ENCODE measurements at regions not wholly inside any gene's neighbourhood (a gene's known extent, or its start where the extent isn't known, plus 50 kb on each side); places are given as distances from the start of the nearest gene placed in this dataset.

- DNase-seq: no peak
- TF ChIP-seq POLR2AphosphoS5 (IDR thresholded peaks at IDR 0.05) (no peak), CTCF (IDR thresholded peaks at IDR 0.05) (no peak), POLR2A (IDR thresholded peaks at IDR 0.05) (no peak)
- no peak overlapping the region for H3K27ac ChIP-seq
- 72 to 82% (median 78%) methylated on average over 9 of the region's 9 CpGs for WGBS, 5 donors
- H3K36me3 ChIP-seq: no peaks in the 10 kb centered on the region
- H3K27me3 ChIP-seq: no peaks in the 10 kb centered on the region
- peaks cover 0 to 10% (median 4%) of the 10 kb centered on the region in 4 donors for H3K9me3 ChIP-seq
- H3K4me3 ChIP-seq: no peak overlapping the region
- H3K4me1 ChIP-seq: no peaks in the 10 kb centered on the region
- intact Hi-C loops (cut with DNase I; ENCODE audit: low total_unique reads): no loop called here
These were observed 322.4 kb upstream of the N4BP1 start for GRCh38 chr16:48932216-48932855.

DNA sequence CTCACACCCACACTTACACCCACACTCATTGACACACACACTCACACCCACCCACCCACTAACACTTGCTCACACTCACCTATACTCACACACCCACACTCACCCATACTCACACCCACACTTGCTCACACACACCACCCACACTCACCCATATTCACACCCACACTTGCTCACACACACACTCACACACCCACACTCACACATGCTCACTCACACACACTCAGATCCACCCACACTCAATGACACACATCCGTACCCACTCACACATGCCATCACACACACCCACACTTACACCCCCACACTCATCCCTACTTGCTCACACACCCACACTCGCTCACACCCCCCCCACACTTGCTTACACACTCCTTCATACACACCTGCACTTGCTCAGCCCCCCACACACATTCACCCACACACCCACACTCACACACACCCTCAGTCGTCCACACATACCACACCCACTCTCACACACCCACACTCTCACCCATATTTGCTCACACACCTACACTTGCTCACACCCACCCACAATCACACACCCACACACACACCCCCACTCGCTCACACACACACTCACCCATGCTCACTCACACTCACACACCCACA lies 321.1 kb upstream of the N4BP1 start:
- H3K9me3 ChIP-seq: peaks cover 0 to 14% (median 7%) of the 10 kb centered on the region in 4 donors
- no peak overlapping the region for H3K27ac ChIP-seq
- intact Hi-C loops (cut with DNase I; ENCODE audit: low total_unique reads): no loop called here
- no peaks in the 10 kb centered on the region for H3K27me3 ChIP-seq
- no peak overlapping the region for H3K4me3 ChIP-seq
- 91 to 94% (median 93%) methylated on average over 4 of the region's 4 CpGs for WGBS, 5 donors
- no peak for TF ChIP-seq POLR2AphosphoS5 (IDR thresholded peaks at IDR 0.05)
- no peak for TF ChIP-seq CTCF (IDR thresholded peaks at IDR 0.05)
- no peak for TF ChIP-seq EP300 (IDR thresholded peaks at IDR 0.05)
- TF ChIP-seq POLR2A (IDR thresholded peaks at IDR 0.05): no peak
- no peaks in the 10 kb centered on the region for H3K4me1 ChIP-seq
- no peak for DNase-seq
- H3K36me3 ChIP-seq: no peaks in the 10 kb centered on the region

DNA sequence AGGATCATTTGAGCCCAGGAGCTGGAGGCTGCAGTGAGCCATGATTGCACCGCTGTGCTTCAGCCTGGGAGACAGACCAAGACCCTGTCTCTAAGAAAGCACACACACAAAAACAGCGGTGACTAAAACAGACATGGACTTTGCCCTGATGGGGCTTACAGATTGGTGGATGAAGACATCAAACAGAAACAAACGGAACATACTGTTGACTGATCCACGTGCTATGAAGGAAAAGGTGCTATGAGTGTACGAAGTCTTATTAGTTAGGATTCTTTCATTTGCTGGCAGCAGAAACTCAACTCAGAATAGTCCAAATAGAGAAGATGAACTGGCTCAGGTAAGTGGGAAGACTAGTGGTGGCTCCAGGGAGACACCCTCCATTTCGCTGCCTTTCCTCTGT lies 309.8 kb upstream of the N4BP1 start:
- Histone ChIP-seq H3K4me3 (no peak overlapping the region), H3K27ac (no peak overlapping the region), H3K36me3 (no peaks in the 10 kb centered on the region), H3K27me3 (no peaks in the 10 kb centered on the region), H3K9me3 (no peaks in the 10 kb centered on the region), H3K4me1 (no peaks in the 10 kb centered on the region)
- intact Hi-C loops (cut with DNase I; ENCODE audit: low total_unique reads): no loop called here
- 58 to 78% (median 71%) methylated on average over 6 of the region's 6 CpGs for WGBS, 5 donors
- no peak for DNase-seq
- TF ChIP-seq POLR2A (IDR thresholded peaks at IDR 0.05): no peak
- no peak for TF ChIP-seq EP300 (IDR thresholded peaks at IDR 0.05)
- TF ChIP-seq POLR2AphosphoS5 (IDR thresholded peaks at IDR 0.05): no peak
- TF ChIP-seq CTCF (IDR thresholded peaks at IDR 0.05): no peak

DNA sequence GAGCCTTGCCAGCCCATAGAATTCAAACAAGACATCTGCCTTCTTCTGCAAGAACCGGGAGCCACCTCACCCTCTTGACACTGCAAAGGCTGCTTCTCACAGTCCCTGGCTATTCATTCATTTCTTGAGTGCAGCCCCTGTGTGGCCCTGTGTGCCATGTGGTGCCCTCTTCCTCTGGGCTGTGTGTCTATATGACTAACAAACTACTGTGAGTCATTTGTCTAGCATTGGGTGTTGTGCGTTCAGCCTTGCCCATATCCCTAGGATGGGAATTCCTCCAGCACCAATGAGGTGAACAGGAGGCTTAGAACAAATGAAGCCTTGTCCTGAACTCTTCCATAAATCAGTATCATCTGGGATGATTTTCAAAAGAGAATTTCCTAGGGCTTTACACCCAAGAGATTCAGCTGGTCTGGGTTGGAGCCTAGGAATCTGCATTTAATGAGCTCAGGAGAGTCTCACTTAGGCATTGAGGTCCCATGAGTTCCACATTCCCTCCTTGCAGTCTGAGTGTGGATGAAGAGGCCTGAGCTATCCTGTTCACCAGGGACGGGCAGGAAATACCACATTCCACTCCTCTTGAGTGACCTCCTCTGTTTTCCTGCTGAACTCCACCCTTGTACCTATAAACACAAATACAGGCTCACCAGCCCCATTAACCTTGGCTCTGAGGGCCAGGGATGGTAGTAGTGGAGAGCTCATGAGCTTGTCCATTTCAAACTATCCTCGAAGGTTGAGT lies 308.7 kb upstream of the N4BP1 start:
- Histone ChIP-seq H3K27ac (no peak overlapping the region), H3K4me3 (no peak overlapping the region), H3K36me3 (no peaks in the 10 kb centered on the region), H3K9me3 (no peaks in the 10 kb centered on the region), H3K27me3 (no peaks in the 10 kb centered on the region), H3K4me1 (no peaks in the 10 kb centered on the region)
- no peak for DNase-seq
- WGBS, 5 donors: 57 to 76% (median 73%) methylated on average over 4 of the region's 4 CpGs
- TF ChIP-seq POLR2AphosphoS5 (IDR thresholded peaks at IDR 0.05) (no peak), POLR2A (IDR thresholded peaks at IDR 0.05) (no peak), CTCF (IDR thresholded peaks at IDR 0.05) (no peak), EP300 (IDR thresholded peaks at IDR 0.05) (no peak)
- intact Hi-C loops (cut with DNase I; ENCODE audit: low total_unique reads): no loop called here
